Activated T-cell treated with anti-CD3 and anti-CD28 coated beads, Interleukin-2, amount 50 U/mL, for 4 hours (primary cell): ENCODE measurements at regions not wholly inside any gene's neighbourhood (a gene's known extent, or its start where the extent isn't known, plus 50 kb on each side); places are given as distances from the start of the nearest gene placed in this dataset.

Source experiments
- ATAC-seq, 2 donors: fragments of 200-7000 bp; cut with Tn5 transposase; one replicate each; pipeline ENCODE4 v1.10.0; 2021
- DNase-seq: peaks from one replicate; pipeline ENCODE4 v3.0.0-alpha.2; 2020
- H3K27me3 Mint-ChIP-seq: one replicate; pipeline ENCODE4 v1.8.0; 2021; ENCODE audit warnings: low read depth, mixed read lengths
- H3K36me3 Mint-ChIP-seq: one replicate; pipeline ENCODE4 v1.8.0; 2022; ENCODE audit warnings: mixed read lengths; ENCODE audit not compliant: insufficient read depth
- H3K4me1 Mint-ChIP-seq: one replicate; pipeline ENCODE4 v1.8.0; 2021; ENCODE audit warnings: low read depth, mixed read lengths
- H3K4me3 Mint-ChIP-seq: one replicate; pipeline ENCODE4 v1.8.0; 2021; ENCODE audit warnings: mild to moderate bottlenecking, moderate library complexity, mixed read lengths
- H3K9me3 Mint-ChIP-seq: one replicate; pipeline ENCODE4 v1.8.0; 2021; ENCODE audit warnings: mixed read lengths

- Mint-ChIP-seq H3K4me1 (peaks cover 66% of the 10 kb centered on the region), H3K9me3 (no peaks in the 10 kb centered on the region)
Measured at GRCh38 chr16:85986931-85987749, 88.2 kb downstream of the IRF8 start.

GRCh38 chr16:85987750-85988078 is 88.8 kb downstream of the IRF8 start:
- Mint-ChIP-seq H3K4me3 (no peak overlapping the region), H3K9me3 (no peaks in the 10 kb centered on the region), H3K27me3 (peaks cover 1% of the 10 kb centered on the region), H3K4me1 (peaks cover 66% of the 10 kb centered on the region), H3K36me3 (no peaks in the 10 kb centered on the region)
- ATAC-seq (no peak), DNase-seq (no peak)

More at GRCh38 chr16:85986931-85987749, 88.2 kb downstream of the IRF8 start:
- peak; percentile 53 for DNase-seq
- peak overlapping the region; percentile 2 for H3K4me3 Mint-ChIP-seq
- H3K27me3 Mint-ChIP-seq: peaks cover 1% of the 10 kb centered on the region
- no peak for ATAC-seq
- H3K36me3 Mint-ChIP-seq: no peaks in the 10 kb centered on the region

GRCh38 chr16:85988306-85988705 is 89.3 kb downstream of the IRF8 start:
- H3K27me3 Mint-ChIP-seq: peaks cover 1% of the 10 kb centered on the region
- H3K36me3 Mint-ChIP-seq: no peaks in the 10 kb centered on the region
- peak overlapping the region; percentile 49 for H3K4me3 Mint-ChIP-seq
- peaks cover 69% of the 10 kb centered on the region for H3K4me1 Mint-ChIP-seq
- H3K9me3 Mint-ChIP-seq: no peaks in the 10 kb centered on the region
- DNase-seq (no peak), ATAC-seq (peak; percentile 30 to 38)

- H3K4me1 Mint-ChIP-seq: peaks cover 69% of the 10 kb centered on the region
- peaks cover 1% of the 10 kb centered on the region for H3K27me3 Mint-ChIP-seq
- no peaks in the 10 kb centered on the region for H3K9me3 Mint-ChIP-seq
- DNase-seq: no peak
- H3K4me3 Mint-ChIP-seq: peak overlapping the region; percentile 53
- no peaks in the 10 kb centered on the region for H3K36me3 Mint-ChIP-seq
- peak; percentile 77 to 81 for ATAC-seq
Measured at GRCh38 chr16:85988723-85989313, 89.9 kb downstream of the IRF8 start.

- H3K27me3 Mint-ChIP-seq: peaks cover 1% of the 10 kb centered on the region
- ATAC-seq (no peak), DNase-seq (no peak)
- H3K36me3 Mint-ChIP-seq: no peaks in the 10 kb centered on the region
- H3K4me3 Mint-ChIP-seq: peak overlapping the region; percentile 56
- no peaks in the 10 kb centered on the region for H3K9me3 Mint-ChIP-seq
- H3K4me1 Mint-ChIP-seq: peaks cover 68% of the 10 kb centered on the region
Measured at GRCh38 chr16:85989376-85989775, 90.4 kb downstream of the IRF8 start.

- DNase-seq: no peak
- no peaks in the 10 kb centered on the region for H3K36me3 Mint-ChIP-seq
Measured at GRCh38 chr16:85989863-85990643, 91.1 kb downstream of the IRF8 start.

GRCh38 chr16:85990861-85991301 is 91.9 kb downstream of the IRF8 start:
- DNase-seq (no peak), ATAC-seq (no peak)
- Mint-ChIP-seq H3K9me3 (no peaks in the 10 kb centered on the region), H3K4me1 (peaks cover 68% of the 10 kb centered on the region), H3K27me3 (no peaks in the 10 kb centered on the region), H3K4me3 (no peak overlapping the region), H3K36me3 (no peaks in the 10 kb centered on the region)

More at GRCh38 chr16:85989863-85990643, 91.1 kb downstream of the IRF8 start:
- peak; percentile 30 to 47 for ATAC-seq
- H3K4me3 Mint-ChIP-seq: peak overlapping the region; percentile 56
- peaks cover 1% of the 10 kb centered on the region for H3K27me3 Mint-ChIP-seq
- no peaks in the 10 kb centered on the region for H3K9me3 Mint-ChIP-seq
- H3K4me1 Mint-ChIP-seq: peaks cover 67% of the 10 kb centered on the region

- H3K9me3 Mint-ChIP-seq: no peaks in the 10 kb centered on the region
- H3K4me1 Mint-ChIP-seq: peaks cover 73% of the 10 kb centered on the region
- ATAC-seq (no peak), DNase-seq (no peak)
- no peaks in the 10 kb centered on the region for H3K27me3 Mint-ChIP-seq
- H3K4me3 Mint-ChIP-seq: no peak overlapping the region
- H3K36me3 Mint-ChIP-seq: no peaks in the 10 kb centered on the region
Measured at GRCh38 chr16:85991425-85991824, 92.5 kb downstream of the IRF8 start.

- no peak overlapping the region for H3K4me3 Mint-ChIP-seq
- ATAC-seq: no peak
- no peak for DNase-seq
- H3K36me3 Mint-ChIP-seq: no peaks in the 10 kb centered on the region
- H3K4me1 Mint-ChIP-seq: peaks cover 71% of the 10 kb centered on the region
- no peaks in the 10 kb centered on the region for H3K9me3 Mint-ChIP-seq
- H3K27me3 Mint-ChIP-seq: no peaks in the 10 kb centered on the region
Measured at GRCh38 chr16:85991856-85992255, 92.9 kb downstream of the IRF8 start.

GRCh38 chr16:85992359-85992758 is 93.4 kb downstream of the IRF8 start:
- no peaks in the 10 kb centered on the region for H3K36me3 Mint-ChIP-seq
- no peaks in the 10 kb centered on the region for H3K9me3 Mint-ChIP-seq

GRCh38 chr16:85992779-85993178 is 93.8 kb downstream of the IRF8 start:
- DNase-seq: no peak
- no peak for ATAC-seq
- H3K4me3 Mint-ChIP-seq: no peak overlapping the region
- no peaks in the 10 kb centered on the region for H3K9me3 Mint-ChIP-seq
- H3K36me3 Mint-ChIP-seq: no peaks in the 10 kb centered on the region
- peaks cover 64% of the 10 kb centered on the region for H3K4me1 Mint-ChIP-seq
- H3K27me3 Mint-ChIP-seq: no peaks in the 10 kb centered on the region

More at GRCh38 chr16:85992359-85992758, 93.4 kb downstream of the IRF8 start:
- no peak for DNase-seq
- no peak for ATAC-seq
- Mint-ChIP-seq H3K4me3 (no peak overlapping the region), H3K27me3 (no peaks in the 10 kb centered on the region), H3K4me1 (peaks cover 66% of the 10 kb centered on the region)

GRCh38 chr16:85994492-85995490 is 95.8 kb downstream of the IRF8 start:
- Mint-ChIP-seq H3K9me3 (no peaks in the 10 kb centered on the region), H3K36me3 (no peaks in the 10 kb centered on the region), H3K4me3 (no peak overlapping the region), H3K4me1 (peaks cover 56% of the 10 kb centered on the region), H3K27me3 (no peaks in the 10 kb centered on the region)
- no peak for ATAC-seq
- DNase-seq: no peak

- no peaks in the 10 kb centered on the region for H3K9me3 Mint-ChIP-seq
- no peak for DNase-seq
- H3K4me1 Mint-ChIP-seq: peaks cover 48% of the 10 kb centered on the region
Measured at GRCh38 chr16:85995541-85996423, 96.8 kb downstream of the IRF8 start.

More at GRCh38 chr16:85995541-85996423, 96.8 kb downstream of the IRF8 start:
- peak in 1 of 2 donors; percentile 25 for ATAC-seq
- no peaks in the 10 kb centered on the region for H3K27me3 Mint-ChIP-seq
- H3K4me3 Mint-ChIP-seq: peak overlapping the region; percentile 7
- no peaks in the 10 kb centered on the region for H3K36me3 Mint-ChIP-seq
